Neural cell (in vitro differentiated cells): ENCODE measurements at regions not wholly inside any gene's neighbourhood (a gene's known extent, or its start where the extent isn't known, plus 50 kb on each side); places are given as distances from the start of the nearest gene placed in this dataset.

Source experiments
- EP300 ChIP-seq: fragments of 450-650 bp; conservative IDR thresholded peaks from 2 replicates; pipeline ENCODE4 v1.6.1; 2014; ENCODE audit warnings: antibody characterized with exemption, mild to moderate bottlenecking, moderate library complexity; ENCODE audit not compliant: poor library complexity, severe bottlenecking
- EZH2 ChIP-seq: fragments of 200-600, 300-800 bp; shearing (Covaris generic), sonication (generic); IDR thresholded peaks from 2 replicates; pipeline ENCODE4 v1.6.1; 2014; ENCODE audit warnings: antibody characterized with exemption, low read length, borderline replicate concordance, mild to moderate bottlenecking; ENCODE audit not compliant: insufficient read depth, poor library complexity, severe bottlenecking
- POLR2AphosphoS5 ChIP-seq: IDR thresholded peaks from 2 replicates; pipeline ENCODE4 v1.6.1; 2012
- RAD21 ChIP-seq: fragments of 450-650 bp; conservative IDR thresholded peaks from 2 replicates; pipeline ENCODE4 v1.6.1; 2014; ENCODE audit warnings: antibody characterized with exemption, mild to moderate bottlenecking, moderate library complexity
- TF ChIP-seq, protein P1 (sequence below): fragments of 450-650 bp; IDR thresholded peaks from 2 replicates; pipeline ENCODE4 v1.5.1; 2014; ENCODE audit warnings: antibody characterized with exemption, mild to moderate bottlenecking, moderate library complexity; ENCODE audit not compliant: poor library complexity, severe bottlenecking

- TF ChIP-seq POLR2AphosphoS5 (no peak), EP300 (no peak), EZH2 (no peak), RAD21 (no peak)
- TF ChIP-seq, protein P1, sequence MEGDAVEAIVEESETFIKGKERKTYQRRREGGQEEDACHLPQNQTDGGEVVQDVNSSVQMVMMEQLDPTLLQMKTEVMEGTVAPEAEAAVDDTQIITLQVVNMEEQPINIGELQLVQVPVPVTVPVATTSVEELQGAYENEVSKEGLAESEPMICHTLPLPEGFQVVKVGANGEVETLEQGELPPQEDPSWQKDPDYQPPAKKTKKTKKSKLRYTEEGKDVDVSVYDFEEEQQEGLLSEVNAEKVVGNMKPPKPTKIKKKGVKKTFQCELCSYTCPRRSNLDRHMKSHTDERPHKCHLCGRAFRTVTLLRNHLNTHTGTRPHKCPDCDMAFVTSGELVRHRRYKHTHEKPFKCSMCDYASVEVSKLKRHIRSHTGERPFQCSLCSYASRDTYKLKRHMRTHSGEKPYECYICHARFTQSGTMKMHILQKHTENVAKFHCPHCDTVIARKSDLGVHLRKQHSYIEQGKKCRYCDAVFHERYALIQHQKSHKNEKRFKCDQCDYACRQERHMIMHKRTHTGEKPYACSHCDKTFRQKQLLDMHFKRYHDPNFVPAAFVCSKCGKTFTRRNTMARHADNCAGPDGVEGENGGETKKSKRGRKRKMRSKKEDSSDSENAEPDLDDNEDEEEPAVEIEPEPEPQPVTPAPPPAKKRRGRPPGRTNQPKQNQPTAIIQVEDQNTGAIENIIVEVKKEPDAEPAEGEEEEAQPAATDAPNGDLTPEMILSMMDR = no peak
These were observed 783.2 kb downstream of the DHX35 start for GRCh38 chr20:39745380-39745779.
